ENCODE measurements at regions not wholly inside any gene's neighbourhood (a gene's known extent, or its start where the extent isn't known, plus 50 kb on each side); places are given as distances from the start of the nearest gene placed in this dataset.

GRCh38 chr9:36781533-36781932 lies 208.8 kb downstream of the MELK start:
- H3K4me3 ChIP-seq (ENCODE audit: control insufficient read depth, low read depth, low read length): no peak overlapping the region
- no peak for TF ChIP-seq CTCF (conservative IDR thresholded peaks at IDR 0.05; ENCODE audit: control insufficient read depth, insufficient read depth, low read depth, low read length)
- peak; percentile 11 for DNase-seq (ENCODE audit: low read depth)

Data from fibroblast of mammary gland (primary cell).